ENCODE measurements at regions not wholly inside any gene's neighbourhood (a gene's known extent, or its start where the extent isn't known, plus 50 kb on each side); places are given as distances from the start of the nearest gene placed in this dataset.

GRCh38 chr3:44128057-44128775, 113.5 kb upstream of the TOPAZ1 start:
- TF ChIP-seq CTCF (conservative IDR thresholded peaks at IDR 0.05; ENCODE audit: low read length) (no peak), EZH2phosphoT487 (IDR thresholded peaks at IDR 0.05; ENCODE audit: borderline replicate concordance) (no peak)

All from Loucy (cell line).